PC-9 (cell line): ENCODE measurements at regions not wholly inside any gene's neighbourhood (a gene's known extent, or its start where the extent isn't known, plus 50 kb on each side); places are given as distances from the start of the nearest gene placed in this dataset.

Experiments
- EZH2 ChIP-seq: fragments of 200-600 bp; sonication (generic); IDR thresholded peaks from 2 replicates; pipeline ENCODE4 v1.8.0; 2017; ENCODE audit warnings: antibody characterized with exemption, low read depth
- TF ChIP-seq, protein P1 (sequence below): fragments of 200-600 bp; sonication (generic); conservative IDR thresholded peaks from 2 replicates; pipeline ENCODE4 v1.6.1; 2017; ENCODE audit warnings: mixed run types, antibody characterized with exemption, mild to moderate bottlenecking, moderate library complexity

GRCh38 chr14:84976805-84977204 is 553.1 kb upstream of the FLRT2 start:
- no peak for TF ChIP-seq EZH2
- TF ChIP-seq, protein P1, sequence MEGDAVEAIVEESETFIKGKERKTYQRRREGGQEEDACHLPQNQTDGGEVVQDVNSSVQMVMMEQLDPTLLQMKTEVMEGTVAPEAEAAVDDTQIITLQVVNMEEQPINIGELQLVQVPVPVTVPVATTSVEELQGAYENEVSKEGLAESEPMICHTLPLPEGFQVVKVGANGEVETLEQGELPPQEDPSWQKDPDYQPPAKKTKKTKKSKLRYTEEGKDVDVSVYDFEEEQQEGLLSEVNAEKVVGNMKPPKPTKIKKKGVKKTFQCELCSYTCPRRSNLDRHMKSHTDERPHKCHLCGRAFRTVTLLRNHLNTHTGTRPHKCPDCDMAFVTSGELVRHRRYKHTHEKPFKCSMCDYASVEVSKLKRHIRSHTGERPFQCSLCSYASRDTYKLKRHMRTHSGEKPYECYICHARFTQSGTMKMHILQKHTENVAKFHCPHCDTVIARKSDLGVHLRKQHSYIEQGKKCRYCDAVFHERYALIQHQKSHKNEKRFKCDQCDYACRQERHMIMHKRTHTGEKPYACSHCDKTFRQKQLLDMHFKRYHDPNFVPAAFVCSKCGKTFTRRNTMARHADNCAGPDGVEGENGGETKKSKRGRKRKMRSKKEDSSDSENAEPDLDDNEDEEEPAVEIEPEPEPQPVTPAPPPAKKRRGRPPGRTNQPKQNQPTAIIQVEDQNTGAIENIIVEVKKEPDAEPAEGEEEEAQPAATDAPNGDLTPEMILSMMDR = no peak
